IPS-18a (cell line): ENCODE measurements at regions not wholly inside any gene's neighbourhood (a gene's known extent, or its start where the extent isn't known, plus 50 kb on each side); places are given as distances from the start of the nearest gene placed in this dataset.
"Not testable (repeated sequence)": the region's sequence is repeated elsewhere in the genome, so short reads cannot be mapped to it uniquely, and the experiment has no call there.

Experiments
- H3K27ac ChIP-seq: one replicate; pipeline ENCODE4 v1.5.1; 2013; ENCODE audit warnings: low read length
- H3K27me3 ChIP-seq: one replicate; pipeline ENCODE4 v1.6.1; 2013; ENCODE audit warnings: mild to moderate bottlenecking, low read length; ENCODE audit not compliant: control insufficient read depth, insufficient read depth
- H3K36me3 ChIP-seq: one replicate; pipeline ENCODE4 v1.6.1; 2013; ENCODE audit warnings: low read depth, low read length; ENCODE audit not compliant: control insufficient read depth
- H3K4me1 ChIP-seq: one replicate; pipeline ENCODE4 v1.6.1; 2013; ENCODE audit warnings: low read depth, low read length; ENCODE audit not compliant: control insufficient read depth
- H3K4me3 ChIP-seq: one replicate; pipeline ENCODE4 v1.5.1; 2013; ENCODE audit warnings: low read length
- H3K9ac ChIP-seq: one replicate; pipeline ENCODE4 v1.6.1; 2013; ENCODE audit warnings: mild to moderate bottlenecking, low read length, moderate library complexity
- H3K9me3 ChIP-seq: one replicate; pipeline ENCODE4 v1.6.1; 2013; ENCODE audit warnings: low read depth, low read length; ENCODE audit not compliant: control insufficient read depth

DNA sequence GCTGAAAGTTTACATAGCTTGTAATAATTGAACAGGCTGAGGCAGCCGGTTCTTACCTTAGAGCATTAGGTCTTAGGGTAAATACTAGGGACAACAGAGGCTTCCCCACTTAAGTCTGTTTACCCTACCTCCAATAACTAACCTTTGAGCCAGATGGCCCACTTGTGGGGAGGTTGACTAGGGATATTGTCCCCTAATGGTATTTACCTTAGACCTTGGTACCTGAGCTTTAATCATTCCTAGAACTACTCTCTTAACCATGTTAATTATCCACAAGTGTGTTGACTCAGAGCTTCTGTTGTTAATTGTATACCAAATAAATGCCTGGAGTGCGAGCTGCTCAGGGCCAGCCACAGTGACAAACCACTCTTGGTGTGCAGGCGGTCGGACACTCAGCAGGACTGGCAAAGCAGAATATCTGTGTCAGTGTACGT, 299.2 kb downstream of the TRIML1 start:
- H3K36me3 ChIP-seq, H3K4me3 ChIP-seq, H3K27me3 ChIP-seq, H3K9me3 ChIP-seq, H3K27ac ChIP-seq, H3K9ac ChIP-seq: not testable (repeated sequence)
- peaks cover 17% of the 10 kb centered on the region for H3K4me1 ChIP-seq

DNA sequence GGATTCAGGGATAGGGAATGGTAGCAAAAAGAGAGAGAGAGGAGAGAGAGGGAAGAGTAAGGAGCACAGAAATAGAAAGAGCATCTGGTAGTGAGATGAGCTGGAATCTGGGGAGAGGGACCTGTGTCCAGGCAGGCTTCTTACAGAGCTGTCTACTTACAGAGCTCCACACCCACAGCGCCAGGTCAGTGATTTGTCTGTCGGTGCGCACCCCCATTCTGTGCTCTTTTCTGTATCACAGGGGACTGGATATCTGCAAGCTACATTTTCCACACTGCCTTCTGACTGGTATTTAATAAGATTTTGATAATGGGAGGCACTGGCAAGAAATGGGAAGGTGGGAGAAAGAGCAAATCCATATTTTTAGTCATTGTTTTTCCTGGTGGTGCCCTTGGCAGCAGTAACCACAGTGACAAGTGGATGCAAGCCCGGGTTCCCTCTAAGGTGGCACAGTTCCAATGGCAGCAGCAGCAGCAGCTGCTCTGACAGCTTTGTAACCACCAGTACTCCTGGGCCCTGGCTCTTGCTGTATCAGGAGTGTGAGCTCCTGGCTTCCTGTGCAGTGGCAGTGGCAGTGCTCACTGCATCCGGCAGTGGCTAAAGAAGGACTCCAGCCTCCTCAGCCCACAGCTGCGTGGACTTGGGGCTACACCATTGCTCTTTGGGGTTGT, 300.5 kb downstream of the TRIML1 start:
- Histone ChIP-seq H3K9ac (no peak overlapping the region), H3K4me1 (peaks cover 17% of the 10 kb centered on the region), H3K9me3 (no peaks in the 10 kb centered on the region), H3K27me3 (no peaks in the 10 kb centered on the region), H3K36me3 (no peaks in the 10 kb centered on the region), H3K27ac (no peak overlapping the region), H3K4me3 (no peak overlapping the region)

DNA sequence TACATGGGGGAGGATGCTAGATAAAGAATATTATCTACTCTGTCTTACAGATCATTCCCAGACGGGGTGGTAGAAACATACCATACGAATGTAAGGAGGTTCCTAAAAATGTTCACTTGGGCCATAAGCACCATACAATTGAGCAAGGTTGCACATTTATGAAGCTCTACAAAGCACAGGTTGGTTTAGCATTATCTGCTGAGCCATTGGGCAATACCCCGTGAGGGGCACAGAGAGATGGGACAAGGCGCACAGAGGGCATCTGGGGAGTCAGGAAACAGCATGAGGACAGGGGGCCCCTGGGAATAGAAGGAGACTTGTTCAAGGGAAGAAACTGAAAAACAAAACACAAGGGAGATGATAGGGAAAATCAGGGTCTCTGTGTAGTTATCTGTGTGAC, 305.3 kb downstream of the TRIML1 start:
- no peak overlapping the region for H3K9ac ChIP-seq
- no peaks in the 10 kb centered on the region for H3K36me3 ChIP-seq
- H3K4me1 ChIP-seq = no peaks in the 10 kb centered on the region
- no peak overlapping the region for H3K27ac ChIP-seq
- no peaks in the 10 kb centered on the region for H3K9me3 ChIP-seq
- no peaks in the 10 kb centered on the region for H3K27me3 ChIP-seq
- H3K4me3 ChIP-seq = no peak overlapping the region

DNA sequence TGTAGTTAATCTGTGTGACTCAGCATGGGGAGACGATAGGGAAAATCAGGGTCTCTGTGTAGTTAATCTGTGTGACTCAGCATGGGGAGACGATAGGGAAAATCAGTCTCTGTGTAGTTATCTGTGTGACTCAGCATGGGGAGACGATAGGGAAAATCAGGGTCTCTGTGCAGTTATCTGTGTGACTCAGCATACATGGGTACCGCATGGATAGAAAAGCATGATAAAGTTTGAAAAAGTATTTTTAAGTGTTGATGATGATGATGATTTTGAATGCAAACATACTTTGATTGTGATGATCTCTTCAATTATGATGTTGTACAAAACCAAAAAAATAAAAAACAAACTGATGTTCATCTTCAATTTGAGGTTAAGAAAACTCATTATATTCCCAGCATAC, 309.8 kb downstream of the TRIML1 start:
- not testable (repeated sequence) for H3K27ac ChIP-seq, H3K4me3 ChIP-seq, H3K9ac ChIP-seq, H3K27me3 ChIP-seq, H3K36me3 ChIP-seq, H3K9me3 ChIP-seq
- H3K4me1 ChIP-seq = peaks cover 10% of the 10 kb centered on the region

DNA sequence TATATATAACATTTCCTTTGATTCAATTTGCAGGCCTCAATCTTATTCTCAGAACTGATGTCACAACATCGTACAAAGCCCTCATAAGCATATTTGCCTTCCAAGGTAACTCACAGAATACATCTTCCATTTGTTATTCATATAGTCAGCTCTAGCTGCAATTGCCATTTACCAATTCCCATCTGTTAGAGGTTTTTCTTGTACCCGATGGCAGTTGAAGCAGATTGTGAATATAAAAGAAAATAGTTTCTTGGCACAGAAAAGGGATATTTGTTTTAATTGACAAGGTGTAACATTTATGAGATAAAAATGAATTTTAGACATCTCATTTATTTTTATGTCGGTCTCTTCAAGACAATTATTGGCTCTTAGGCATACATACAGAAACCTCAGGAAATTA, 311.3 kb downstream of the TRIML1 start:
- no peak overlapping the region for H3K9ac ChIP-seq
- H3K27ac ChIP-seq = no peak overlapping the region
- H3K9me3 ChIP-seq = no peaks in the 10 kb centered on the region
- no peaks in the 10 kb centered on the region for H3K36me3 ChIP-seq
- peaks cover 10% of the 10 kb centered on the region for H3K4me1 ChIP-seq
- H3K4me3 ChIP-seq = no peak overlapping the region
- H3K27me3 ChIP-seq = no peaks in the 10 kb centered on the region

DNA sequence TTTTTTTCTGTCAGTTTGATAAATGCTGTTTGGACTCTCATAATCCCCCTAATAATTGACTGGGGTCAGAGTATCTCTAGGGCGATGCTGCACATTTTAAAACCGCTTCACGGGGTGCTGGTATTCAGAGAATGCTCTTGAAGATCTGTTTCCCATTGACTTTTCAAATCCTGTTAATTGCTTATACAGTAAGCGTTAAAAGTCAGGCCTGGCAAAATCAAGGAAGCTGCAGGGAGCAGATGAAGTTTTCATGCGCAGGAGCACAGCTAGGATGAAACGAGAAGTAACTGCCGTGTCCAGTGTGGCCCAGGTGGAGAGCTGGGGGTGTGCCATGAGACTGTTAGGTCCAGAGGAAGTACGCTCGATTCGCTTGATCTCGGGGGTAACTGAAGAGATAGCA, 312.9 kb downstream of the TRIML1 start:
- Histone ChIP-seq H3K36me3 (no peaks in the 10 kb centered on the region), H3K4me1 (peaks cover 10% of the 10 kb centered on the region), H3K4me3 (no peak overlapping the region), H3K27me3 (no peaks in the 10 kb centered on the region), H3K9me3 (no peaks in the 10 kb centered on the region), H3K27ac (no peak overlapping the region), H3K9ac (no peak overlapping the region)

DNA sequence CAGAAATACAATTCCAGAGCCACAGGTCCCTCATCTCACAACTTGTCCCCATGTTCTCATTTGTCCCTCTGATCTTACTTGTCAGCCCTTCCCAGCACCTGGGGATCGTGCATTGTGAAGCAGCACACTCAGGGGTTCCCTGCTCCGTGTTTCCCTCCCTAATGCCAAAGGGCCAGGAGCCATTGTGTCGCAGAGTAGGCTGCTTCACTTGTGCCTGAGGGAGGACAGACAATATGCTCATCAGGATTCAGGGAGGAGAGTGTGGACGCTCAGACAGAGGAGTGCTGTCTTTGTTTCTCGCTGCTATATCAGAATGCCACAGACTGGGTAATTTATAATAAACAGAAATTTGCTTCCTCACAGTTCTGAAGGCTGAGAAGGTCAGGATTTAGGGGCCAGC, 315.3 kb downstream of the TRIML1 start:
- no peak overlapping the region for H3K27ac ChIP-seq
- H3K9me3 ChIP-seq = no peaks in the 10 kb centered on the region

DNA sequence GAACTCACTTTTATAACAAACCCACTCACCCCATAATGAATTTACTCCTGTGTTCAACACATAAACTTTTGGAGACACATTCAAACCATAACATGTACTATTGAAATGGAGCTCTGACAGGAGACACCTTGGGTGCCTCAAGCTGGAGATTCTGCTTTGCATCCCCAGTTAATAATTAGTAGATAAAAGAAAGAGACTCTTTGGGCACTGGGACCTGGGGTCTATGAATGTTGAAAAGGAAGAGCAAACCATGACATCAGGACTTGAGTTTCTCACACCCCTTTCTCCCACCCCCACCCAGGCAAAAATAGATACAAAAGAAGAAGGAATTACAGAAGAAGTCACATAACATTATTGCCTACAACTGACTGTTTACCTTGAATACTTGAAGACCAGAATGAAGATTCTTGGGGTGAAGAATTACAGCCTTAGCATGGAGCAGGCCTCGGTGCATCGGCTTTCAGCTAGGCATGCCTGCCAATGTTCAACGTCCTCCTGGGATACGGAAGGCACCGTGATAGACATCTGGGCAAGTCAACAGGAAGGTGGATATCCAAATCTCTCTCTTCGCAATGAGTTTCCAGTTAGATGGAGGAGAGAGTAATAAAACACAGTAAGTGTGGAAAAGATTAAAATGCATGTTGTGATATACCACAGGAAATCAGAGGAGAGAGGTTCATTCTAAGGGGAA, 316.0 kb downstream of the TRIML1 start:
- Histone ChIP-seq H3K4me3 (no peak overlapping the region), H3K27ac (no peak overlapping the region), H3K36me3 (no peaks in the 10 kb centered on the region), H3K9me3 (no peaks in the 10 kb centered on the region), H3K9ac (no peak overlapping the region), H3K4me1 (peaks cover 10% of the 10 kb centered on the region), H3K27me3 (no peaks in the 10 kb centered on the region)

More for the DNA sequence above, 315.3 kb downstream of the TRIML1 start:
- no peak overlapping the region for H3K4me3 ChIP-seq
- peaks cover 10% of the 10 kb centered on the region for H3K4me1 ChIP-seq
- no peak overlapping the region for H3K9ac ChIP-seq
- no peaks in the 10 kb centered on the region for H3K36me3 ChIP-seq
- no peaks in the 10 kb centered on the region for H3K27me3 ChIP-seq

DNA sequence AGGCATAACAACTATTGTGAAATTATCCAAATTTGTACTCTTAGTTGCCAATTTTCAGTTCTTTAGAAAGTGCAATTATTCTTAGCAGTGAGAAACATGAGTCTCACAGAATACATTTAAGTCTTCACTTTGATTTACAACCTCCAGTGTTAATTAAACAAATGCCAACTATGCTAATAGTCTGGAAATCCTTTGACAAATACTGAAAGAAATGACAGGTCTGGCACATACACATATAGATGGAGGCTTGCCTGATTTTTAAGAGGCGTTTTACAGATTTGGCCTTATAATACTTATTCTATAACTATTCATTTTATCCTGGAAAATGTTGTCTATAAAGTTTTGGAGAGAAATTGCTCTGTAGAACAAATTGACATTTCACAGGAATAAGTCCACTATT, 320.1 kb downstream of the TRIML1 start:
- Histone ChIP-seq H3K9me3 (peaks cover 6% of the 10 kb centered on the region), H3K36me3 (no peaks in the 10 kb centered on the region), H3K27me3 (no peaks in the 10 kb centered on the region), H3K27ac (no peak overlapping the region), H3K4me1 (no peaks in the 10 kb centered on the region), H3K9ac (no peak overlapping the region), H3K4me3 (no peak overlapping the region)

DNA sequence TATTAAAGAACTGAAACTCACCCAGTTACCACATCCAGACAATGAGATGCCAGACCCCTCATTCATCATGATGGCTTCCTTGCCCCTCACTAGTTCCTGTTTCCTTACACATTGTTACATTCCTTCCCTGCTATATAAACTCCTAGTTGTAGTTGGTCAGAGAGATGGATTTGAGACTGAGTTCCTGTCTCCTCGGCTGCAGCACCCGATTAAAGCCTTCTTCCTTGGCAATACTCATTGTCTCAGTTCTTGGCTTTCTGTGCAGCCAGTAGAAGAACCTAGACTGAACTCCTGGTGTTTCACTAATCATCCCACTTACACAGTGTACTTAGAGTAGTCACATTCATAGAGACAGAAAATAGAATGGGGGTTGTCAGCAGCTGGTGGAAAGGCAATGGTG, 324.7 kb downstream of the TRIML1 start:
- Histone ChIP-seq H3K9me3 (peaks cover 6% of the 10 kb centered on the region), H3K4me3 (no peak overlapping the region), H3K4me1 (no peaks in the 10 kb centered on the region), H3K27me3 (no peaks in the 10 kb centered on the region), H3K9ac (no peak overlapping the region), H3K36me3 (no peaks in the 10 kb centered on the region), H3K27ac (no peak overlapping the region)

DNA sequence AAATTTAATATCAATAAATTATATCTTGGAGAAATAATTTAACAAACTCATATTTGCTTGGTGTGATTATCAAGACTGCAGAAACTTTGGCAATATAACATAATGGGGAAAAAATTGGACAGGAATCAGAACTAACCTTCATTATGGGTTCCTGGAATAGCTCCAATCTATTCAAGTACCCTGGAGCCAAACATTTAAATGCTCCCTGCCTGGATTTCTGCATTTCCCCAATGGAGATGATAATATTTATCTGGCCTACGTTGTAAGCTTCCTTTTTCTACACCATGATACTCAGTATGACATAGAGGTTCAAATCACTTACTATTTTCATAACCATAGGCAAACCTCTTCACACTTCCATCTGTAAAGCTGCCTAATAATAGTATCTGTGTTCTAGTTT, 326.8 kb downstream of the TRIML1 start:
- H3K4me1 ChIP-seq = no peaks in the 10 kb centered on the region
- H3K27ac ChIP-seq = no peak overlapping the region
- no peaks in the 10 kb centered on the region for H3K27me3 ChIP-seq
- H3K36me3 ChIP-seq = no peaks in the 10 kb centered on the region
- no peak overlapping the region for H3K4me3 ChIP-seq
- peaks cover 6% of the 10 kb centered on the region for H3K9me3 ChIP-seq
- H3K9ac ChIP-seq = no peak overlapping the region

DNA sequence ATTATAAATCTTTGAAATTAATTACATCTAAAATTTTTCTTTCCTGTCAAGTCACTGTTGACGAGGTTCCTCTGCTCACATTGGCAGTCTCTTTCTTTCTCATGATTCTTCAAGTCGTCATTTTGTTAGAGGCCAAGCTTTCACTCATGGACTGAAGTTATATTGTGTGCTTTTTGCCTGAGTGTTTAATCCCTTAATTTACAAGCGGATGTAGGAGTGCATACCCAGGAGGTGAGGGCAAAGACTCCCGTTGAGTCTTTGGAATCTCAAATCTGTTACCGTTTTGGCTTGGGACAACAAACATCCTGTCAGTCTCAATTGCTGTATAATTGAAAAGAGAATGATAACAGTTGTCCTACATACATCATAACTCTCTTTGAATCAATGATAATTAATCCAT, 345.0 kb downstream of the TRIML1 start:
- Histone ChIP-seq H3K9ac (no peak overlapping the region), H3K9me3 (no peaks in the 10 kb centered on the region), H3K36me3 (no peaks in the 10 kb centered on the region), H3K4me3 (no peak overlapping the region), H3K27ac (no peak overlapping the region), H3K27me3 (no peaks in the 10 kb centered on the region), H3K4me1 (peaks cover 3% of the 10 kb centered on the region)
